Osteocyte (in vitro differentiated cells): ENCODE measurements at regions not wholly inside any gene's neighbourhood (a gene's known extent, or its start where the extent isn't known, plus 50 kb on each side); places are given as distances from the start of the nearest gene placed in this dataset.

Experiments used
- DNase-seq: peaks from one replicate; pipeline ENCODE4 v3.0.0; 2021; ENCODE audit warnings: mixed read lengths; ENCODE audit not compliant: unreplicated experiment; ENCODE audit errors: extremely low spot score
- H3K27ac Mint-ChIP-seq: one replicate; pipeline ENCODE4 v1.8.0; 2021; ENCODE audit warnings: mild to moderate bottlenecking, mixed read lengths; ENCODE audit not compliant: unreplicated experiment
- H3K27me3 Mint-ChIP-seq: one replicate; pipeline ENCODE4 v1.8.0; 2021; ENCODE audit warnings: mixed read lengths; ENCODE audit not compliant: unreplicated experiment
- H3K36me3 Mint-ChIP-seq: one replicate; pipeline ENCODE4 v1.8.0; 2021; ENCODE audit warnings: mixed read lengths; ENCODE audit not compliant: unreplicated experiment
- H3K4me1 Mint-ChIP-seq: one replicate; pipeline ENCODE4 v1.8.0; 2021; ENCODE audit warnings: mixed read lengths; ENCODE audit not compliant: unreplicated experiment
- H3K4me3 Mint-ChIP-seq: one replicate; pipeline ENCODE4 v1.8.0; 2021; ENCODE audit warnings: mild to moderate bottlenecking, moderate library complexity, mixed read lengths; ENCODE audit not compliant: unreplicated experiment
- H3K9me3 Mint-ChIP-seq: one replicate; pipeline ENCODE4 v1.8.0; 2021; ENCODE audit warnings: mixed read lengths; ENCODE audit not compliant: unreplicated experiment
- CTCF ChIP-seq: fragments of 200-600 bp; sonication (generic); IDR thresholded peaks from 2 replicates; pipeline ENCODE4 v1.5.0; 2021; ENCODE audit warnings: antibody characterized with exemption, mild to moderate bottlenecking, moderate library complexity

DNA sequence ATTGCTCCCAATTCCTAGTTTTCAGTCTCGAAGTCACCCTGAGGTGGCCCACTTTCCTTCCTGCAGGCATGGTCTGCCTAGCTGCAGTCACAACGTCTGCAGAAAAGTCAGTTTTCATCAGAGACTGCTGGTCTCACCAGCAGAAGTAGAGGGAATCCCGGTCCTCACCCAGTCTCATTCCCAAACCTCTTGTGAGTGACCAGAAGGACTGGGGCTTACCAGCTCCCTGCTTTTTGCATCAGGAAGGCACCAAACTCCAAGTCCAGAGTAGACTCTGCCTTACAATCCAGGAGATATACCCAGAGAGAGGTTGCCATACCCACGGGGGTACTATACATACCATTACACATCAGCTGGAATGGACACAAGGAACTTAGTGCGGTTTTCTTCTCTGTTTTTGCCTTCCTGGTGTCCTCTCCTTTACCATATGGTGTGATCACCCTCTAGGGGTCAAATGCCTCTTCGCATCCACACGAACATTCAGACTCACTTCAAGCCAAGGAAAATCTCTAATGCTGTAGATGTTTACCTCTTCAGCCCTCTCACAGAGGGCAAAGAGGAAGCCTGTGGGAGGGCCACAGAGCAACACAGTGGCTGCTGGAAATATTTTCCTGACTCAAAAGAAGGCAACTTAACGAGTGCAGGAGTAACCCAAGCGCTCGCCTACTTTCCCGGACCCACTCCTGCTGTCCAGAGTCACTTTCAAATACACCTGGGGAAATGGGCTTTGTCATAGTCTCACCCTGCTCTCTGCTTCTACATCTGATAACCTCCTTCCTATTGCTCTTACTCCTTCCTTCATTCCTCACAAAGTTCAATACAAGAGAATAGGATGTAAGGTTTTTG, 220.9 kb downstream of the C7orf25 start:
- Mint-ChIP-seq H3K27me3 (peaks cover 18% of the 10 kb centered on the region), H3K4me1 (peaks cover 20% of the 10 kb centered on the region), H3K36me3 (no peaks in the 10 kb centered on the region), H3K4me3 (no peak overlapping the region), H3K27ac (no peak overlapping the region), H3K9me3 (peaks cover 8% of the 10 kb centered on the region)
- DNase-seq = no peak
- TF ChIP-seq CTCF = peak; percentile 75

GRCh38 chr7:42689626-42690025, 222.2 kb downstream of the C7orf25 start:
- H3K9me3 Mint-ChIP-seq = peaks cover 8% of the 10 kb centered on the region
- peaks cover 20% of the 10 kb centered on the region for H3K4me1 Mint-ChIP-seq
- TF ChIP-seq CTCF = no peak
- no peak overlapping the region for H3K4me3 Mint-ChIP-seq
- no peak for DNase-seq
- H3K27ac Mint-ChIP-seq = no peak overlapping the region
- H3K27me3 Mint-ChIP-seq = peaks cover 25% of the 10 kb centered on the region
- H3K36me3 Mint-ChIP-seq = no peaks in the 10 kb centered on the region

GRCh38 chr7:42688056-42688371, 223.9 kb downstream of the C7orf25 start:
- H3K36me3 Mint-ChIP-seq = no peaks in the 10 kb centered on the region
- peaks cover 41% of the 10 kb centered on the region for H3K27me3 Mint-ChIP-seq
- no peak overlapping the region for H3K4me3 Mint-ChIP-seq
- no peak overlapping the region for H3K27ac Mint-ChIP-seq
- peaks cover 17% of the 10 kb centered on the region for H3K4me1 Mint-ChIP-seq
- peaks cover 8% of the 10 kb centered on the region for H3K9me3 Mint-ChIP-seq
- DNase-seq = no peak
- TF ChIP-seq CTCF = no peak

- TF ChIP-seq CTCF = no peak
- H3K4me1 Mint-ChIP-seq = peaks cover 11% of the 10 kb centered on the region
Measured at GRCh38 chr7:42687211-42688055, 224.4 kb downstream of the C7orf25 start.

DNA sequence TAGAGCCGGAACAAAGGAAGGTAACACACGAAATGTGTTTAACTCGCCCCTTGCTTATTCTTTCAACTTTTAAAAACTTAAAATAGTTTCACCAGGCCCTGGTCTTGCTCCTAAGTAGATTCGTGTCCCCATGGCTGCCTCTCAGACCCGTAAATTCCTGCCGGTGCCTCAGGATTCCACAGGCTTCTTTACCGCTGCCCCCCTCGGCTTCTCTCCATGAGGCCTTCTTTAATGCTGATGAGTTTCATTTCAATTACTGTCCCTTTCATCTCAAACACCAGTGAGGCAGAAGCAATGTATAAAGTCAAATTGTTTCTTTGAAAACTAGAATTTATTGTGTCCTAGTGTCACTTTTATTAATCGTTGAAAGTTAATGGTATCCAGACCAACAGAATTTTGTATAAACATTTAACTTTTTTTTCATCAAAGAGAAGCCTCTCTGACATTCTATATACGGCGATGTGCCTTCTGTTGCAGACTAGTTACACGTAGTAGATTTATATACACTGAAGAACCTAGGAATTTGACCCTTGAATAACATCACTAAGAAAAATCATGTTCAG, 225.2 kb downstream of the C7orf25 start:
- peaks cover 49% of the 10 kb centered on the region for H3K27me3 Mint-ChIP-seq
- H3K36me3 Mint-ChIP-seq = no peaks in the 10 kb centered on the region
- peaks cover 8% of the 10 kb centered on the region for H3K9me3 Mint-ChIP-seq
- DNase-seq = no peak
- TF ChIP-seq CTCF = no peak
- peaks cover 7% of the 10 kb centered on the region for H3K4me1 Mint-ChIP-seq
- no peak overlapping the region for H3K4me3 Mint-ChIP-seq
- no peak overlapping the region for H3K27ac Mint-ChIP-seq

More at GRCh38 chr7:42687211-42688055, 224.4 kb downstream of the C7orf25 start:
- Mint-ChIP-seq H3K9me3 (peaks cover 8% of the 10 kb centered on the region), H3K27ac (no peak overlapping the region), H3K36me3 (no peaks in the 10 kb centered on the region), H3K27me3 (peaks cover 46% of the 10 kb centered on the region), H3K4me3 (no peak overlapping the region)
- no peak for DNase-seq
